ENCODE measurements at regions not wholly inside any gene's neighbourhood (a gene's known extent, or its start where the extent isn't known, plus 50 kb on each side); places are given as distances from the start of the nearest gene placed in this dataset.

- H3K4me3 ChIP-seq (ENCODE audit: low read length): no peak overlapping the region
- no peak for DNase-seq (ENCODE audit: low read depth, low spot score)
These were observed 506.0 kb upstream of the FAM241A start for GRCh38 chr4:111639120-111639690.

- no peak for DNase-seq (ENCODE audit: low read depth, low spot score)
- H3K4me3 ChIP-seq (ENCODE audit: low read length): no peak overlapping the region
These were observed 505.4 kb upstream of the FAM241A start for GRCh38 chr4:111639876-111640275.

DNA sequence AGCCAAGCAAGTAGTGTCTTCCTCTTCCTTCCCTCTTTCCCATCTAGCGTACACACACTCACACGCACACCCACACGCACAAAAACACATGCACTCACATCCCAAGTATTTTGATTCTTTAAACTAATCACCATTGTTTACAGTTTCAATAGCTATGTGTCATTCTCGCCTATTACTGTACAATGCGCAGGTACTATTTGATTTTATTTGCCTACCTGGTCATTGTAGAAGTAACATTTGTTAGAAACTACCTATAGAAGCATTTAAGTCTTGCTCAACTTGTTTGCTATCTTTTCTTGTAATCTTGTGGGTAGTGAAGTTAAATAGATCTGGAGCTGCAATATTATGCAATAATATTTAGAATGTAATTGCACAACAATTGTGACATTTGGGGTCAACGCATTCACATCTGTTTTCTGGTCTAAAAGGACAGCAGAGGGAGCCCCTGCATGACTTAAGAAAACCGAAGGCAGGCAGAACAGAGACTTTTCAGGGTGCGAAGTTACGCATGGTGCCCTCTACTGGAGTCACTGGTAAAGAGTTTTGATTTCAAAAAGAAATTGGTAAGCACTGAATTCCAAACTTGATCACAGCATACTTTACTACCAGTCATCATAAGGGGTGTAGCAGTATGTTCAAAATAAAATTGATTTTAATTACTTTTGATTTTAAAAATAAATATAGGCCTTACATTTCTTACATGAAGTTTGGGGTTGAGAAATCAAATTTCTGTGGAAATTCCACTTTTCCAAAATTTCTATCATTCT is 503.3 kb upstream of the FAM241A start:
- DNase-seq (ENCODE audit: low read depth, low spot score): peak; percentile 86
- no peak overlapping the region for H3K4me3 ChIP-seq (ENCODE audit: low read length)

GRCh38 chr4:111648056-111648455 is 497.2 kb upstream of the FAM241A start:
- DNase-seq (ENCODE audit: low read depth, low spot score): no peak
- no peak overlapping the region for H3K4me3 ChIP-seq (ENCODE audit: low read length)

GRCh38 chr4:111649308-111649707 is 495.9 kb upstream of the FAM241A start:
- DNase-seq (ENCODE audit: low read depth, low spot score): no peak
- no peak overlapping the region for H3K4me3 ChIP-seq (ENCODE audit: low read length)

DNA sequence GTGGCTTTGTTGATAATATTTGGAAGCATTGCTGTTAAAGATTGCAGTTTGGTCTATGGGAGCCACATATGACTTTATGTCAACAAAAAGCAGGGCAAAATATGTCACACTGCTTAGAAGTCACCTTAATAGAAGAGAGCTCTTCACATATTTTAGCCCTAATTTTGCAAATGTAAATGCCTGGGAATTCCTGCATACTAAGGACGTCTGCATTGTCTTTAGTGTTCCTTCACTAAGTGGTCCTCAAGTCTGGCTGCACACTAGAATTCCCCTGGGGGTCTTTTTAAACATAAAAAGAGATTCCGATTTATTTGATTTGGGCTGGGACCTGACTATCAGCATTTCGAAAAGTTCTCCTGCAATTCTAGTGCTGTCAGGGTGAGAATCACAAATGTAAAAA is 495.1 kb upstream of the FAM241A start:
- DNase-seq (ENCODE audit: low read depth, low spot score): no peak
- no peak overlapping the region for H3K4me3 ChIP-seq (ENCODE audit: low read length)

- no peak overlapping the region for H3K4me3 ChIP-seq (ENCODE audit: low read length)
- no peak for DNase-seq (ENCODE audit: low read depth, low spot score)
These were observed 494.6 kb upstream of the FAM241A start for GRCh38 chr4:111650674-111651086.

GRCh38 chr4:111652236-111652635 is 493.0 kb upstream of the FAM241A start:
- DNase-seq (ENCODE audit: low read depth, low spot score): no peak
- H3K4me3 ChIP-seq (ENCODE audit: low read length): no peak overlapping the region

DNA sequence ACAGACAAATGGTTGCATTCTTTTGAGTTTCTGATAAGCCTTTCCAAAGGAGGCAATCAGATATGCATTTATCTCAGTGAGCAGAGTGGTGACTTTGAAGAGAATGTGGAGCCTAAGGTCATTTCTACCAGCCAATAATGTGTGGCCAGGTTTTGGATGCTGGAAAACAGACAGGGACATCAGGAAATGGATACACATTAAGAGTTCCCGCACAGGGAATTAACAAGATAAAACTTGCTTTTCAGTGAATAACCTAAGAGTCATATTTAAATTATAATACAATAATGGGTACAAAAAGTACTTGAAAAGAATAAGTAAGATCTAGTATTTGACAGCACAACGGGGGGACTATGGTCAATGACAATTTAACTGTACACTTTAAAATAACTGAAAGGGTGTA is 492.3 kb upstream of the FAM241A start:
- DNase-seq (ENCODE audit: low read depth, low spot score): no peak
- no peak overlapping the region for H3K4me3 ChIP-seq (ENCODE audit: low read length)

GRCh38 chr4:111662496-111662895 is 482.8 kb upstream of the FAM241A start:
- no peak for DNase-seq (ENCODE audit: low read depth, low spot score)
- H3K4me3 ChIP-seq (ENCODE audit: low read length): no peak overlapping the region

GRCh38 chr4:111664308-111664945 is 480.8 kb upstream of the FAM241A start:
- H3K4me3 ChIP-seq (ENCODE audit: low read length): no peak overlapping the region
- no peak for DNase-seq (ENCODE audit: low read depth, low spot score)

DNA sequence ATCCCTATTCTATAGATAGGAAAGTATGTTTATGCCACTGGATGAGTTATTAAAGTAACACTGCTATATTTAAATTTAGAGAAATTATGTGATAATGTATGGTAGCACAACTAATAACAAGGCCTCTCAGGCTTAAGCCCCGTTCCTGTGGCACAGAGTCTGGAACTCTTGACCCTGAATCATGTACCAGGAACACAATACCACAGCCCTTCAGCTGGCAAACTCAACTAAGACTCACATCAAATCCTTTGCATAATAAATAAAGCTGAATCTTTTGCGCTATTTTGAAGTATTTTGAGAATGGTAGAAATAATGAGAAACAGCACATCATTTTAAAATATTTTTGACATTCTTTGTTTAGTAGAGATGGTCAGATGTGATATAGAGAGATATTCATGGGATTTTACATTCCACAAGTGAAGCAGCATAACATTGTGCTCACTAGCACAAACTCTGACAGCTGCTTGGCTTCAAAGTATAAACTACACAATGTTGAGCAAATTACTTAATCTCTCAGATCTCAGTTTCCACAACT is 478.4 kb upstream of the FAM241A start:
- H3K4me3 ChIP-seq (ENCODE audit: low read length): no peak overlapping the region
- DNase-seq (ENCODE audit: low read depth, low spot score): no peak

GRCh38 chr4:111671756-111672155 is 473.5 kb upstream of the FAM241A start:
- no peak for DNase-seq (ENCODE audit: low read depth, low spot score)
- no peak overlapping the region for H3K4me3 ChIP-seq (ENCODE audit: low read length)

GRCh38 chr4:111675746-111676145 is 469.5 kb upstream of the FAM241A start:
- no peak overlapping the region for H3K4me3 ChIP-seq (ENCODE audit: low read length)
- no peak for DNase-seq (ENCODE audit: low read depth, low spot score)

GRCh38 chr4:111676533-111676932 is 468.7 kb upstream of the FAM241A start:
- no peak for DNase-seq (ENCODE audit: low read depth, low spot score)
- no peak overlapping the region for H3K4me3 ChIP-seq (ENCODE audit: low read length)

DNA sequence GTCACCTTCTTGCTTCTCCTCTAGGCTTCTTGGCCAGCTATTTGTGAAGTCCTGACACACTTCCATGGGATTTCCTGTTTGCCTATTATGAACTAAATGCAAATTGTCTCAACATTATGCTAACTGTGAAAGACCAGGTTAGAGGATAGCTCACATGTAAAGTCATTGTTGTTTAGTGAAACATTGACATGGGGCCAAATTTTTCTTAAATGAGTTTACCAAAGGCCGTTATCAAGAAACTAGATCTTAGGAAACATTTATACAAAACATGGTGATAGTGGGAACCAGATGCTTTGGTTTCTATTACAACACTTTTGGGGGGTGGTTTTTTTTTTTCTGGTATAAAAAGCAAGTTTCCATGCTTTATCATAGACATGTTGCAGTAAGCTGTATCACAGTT is 466.8 kb upstream of the FAM241A start:
- DNase-seq (ENCODE audit: low read depth, low spot score): no peak

GRCh38 chr4:111678908-111679307 is 466.3 kb upstream of the FAM241A start:
- no peak overlapping the region for H3K4me3 ChIP-seq (ENCODE audit: low read length)
- DNase-seq (ENCODE audit: low read depth, low spot score): no peak

More for the DNA sequence above, 466.8 kb upstream of the FAM241A start:
- H3K4me3 ChIP-seq (ENCODE audit: low read length): no peak overlapping the region

DNA sequence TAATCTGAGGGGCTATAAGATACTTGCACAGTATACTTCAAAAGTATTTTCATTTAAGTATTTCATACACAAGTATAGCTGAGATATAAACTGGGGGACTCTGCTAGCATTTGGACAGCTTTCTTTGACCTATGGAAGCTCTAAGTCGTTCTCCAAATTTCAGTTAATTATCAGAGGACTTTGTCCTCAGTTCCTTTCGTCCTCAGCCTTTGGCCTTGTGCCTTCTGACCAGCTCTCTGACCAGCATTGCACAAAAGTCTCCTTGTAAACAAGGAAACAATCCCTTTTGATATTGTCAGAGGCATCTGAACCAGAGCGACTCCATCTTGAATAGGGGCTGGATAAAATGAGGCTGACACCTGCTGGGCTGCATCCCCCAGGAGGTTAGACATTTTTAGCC is 464.0 kb upstream of the FAM241A start:
- H3K4me3 ChIP-seq (ENCODE audit: low read length): no peak overlapping the region
- no peak for DNase-seq (ENCODE audit: low read depth, low spot score)

- no peak overlapping the region for H3K4me3 ChIP-seq (ENCODE audit: low read length)
- no peak for DNase-seq (ENCODE audit: low read depth, low spot score)
These were observed 463.5 kb upstream of the FAM241A start for GRCh38 chr4:111681751-111682150.

DNA sequence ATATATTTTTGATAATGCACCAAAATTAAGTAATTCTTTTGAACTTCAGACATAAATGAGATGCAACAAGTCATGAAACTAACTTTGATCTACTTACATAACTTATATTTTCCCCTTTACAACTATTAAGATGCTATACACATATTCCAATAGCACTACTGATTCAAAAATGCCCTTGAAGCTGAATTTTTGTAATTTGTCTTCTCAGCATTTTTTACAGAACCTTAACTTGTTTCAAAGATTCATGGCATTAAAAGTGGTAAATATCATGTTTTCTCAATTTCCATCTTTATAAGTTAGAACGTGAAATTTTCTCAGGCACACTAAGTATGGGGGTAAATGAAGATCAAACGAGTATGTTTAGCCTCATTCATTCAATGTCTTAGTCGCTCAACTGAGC is 460.0 kb upstream of the FAM241A start:
- DNase-seq (ENCODE audit: low read depth, low spot score): no peak
- H3K4me3 ChIP-seq (ENCODE audit: low read length): no peak overlapping the region

Measured in Jurkat, Clone E6-1 (cell line).